GM12878 (cell line): ENCODE measurements at regions not wholly inside any gene's neighbourhood (a gene's known extent, or its start where the extent isn't known, plus 50 kb on each side); places are given as distances from the start of the nearest gene placed in this dataset.
"Not testable (repeated sequence)": the region's sequence is repeated elsewhere in the genome, so short reads cannot be mapped to it uniquely, and the experiment has no call there.

Experiments
- ATAC-seq: fragments of 200-7000 bp; cut with Tn5 transposase; 3 replicates; pipeline ENCODE4 v1.9.1; 2020; ENCODE audit warnings: mild to moderate bottlenecking, moderate library complexity
- BruUV-seq: library from RNA; stranded (reverse); fragments of 400-500 nt; replicated peaks from 2 replicates; lab custom pipeline; 2021; lab: Mats Ljungman, UMichigan
- CTCF ChIA-PET: fragments of 300-600 bp; sonication (Branson Sonifier 250); formaldehyde crosslinking; extraction: SDS; loops from one replicate; lab custom pipeline; 2021; ENCODE audit warnings: inconsistent platforms; lab: Yijun Ruan, JAX
- POLR2A ChIA-PET: fragments of 350-600 bp; formaldehyde crosslinking; extraction: SDS; loops from one replicate; lab custom pipeline; 2021; ENCODE audit warnings: inconsistent platforms; lab: Charles Lee
- RAD21 ChIA-PET: fragments of 300-600 bp; sonication (Branson Sonifier 250); formaldehyde crosslinking; loops from one replicate; lab custom pipeline; 2023; ENCODE audit warnings: antibody characterized with exemption; ENCODE audit not compliant: unreplicated experiment; lab: Charles Lee
- SMC1A ChIA-PET: fragments of 300-600 bp; sonication (Branson Sonifier 250); formaldehyde crosslinking; loops from one replicate; lab custom pipeline; 2023; ENCODE audit not compliant: unreplicated experiment, uncharacterized antibody; lab: Charles Lee
- DNase-seq: peaks from one replicate; pipeline ENCODE4 v3.0.0-alpha.2; 2011; ENCODE audit warnings: low read depth, low spot score
- FAIRE-seq: peaks from 3 replicates; lab custom pipeline; 2011; peaks lifted over from hg19 to GRCh38; lab: Jason Lieb, UNC
- H2AFZ ChIP-seq: 2 replicates; pipeline ENCODE4 v1.6.0; 2011; ENCODE audit warnings: low read depth, low read length, control low read depth; ENCODE audit not compliant: control insufficient read depth
- H3K27ac ChIP-seq: 2 replicates; pipeline ENCODE4 v1.5.1; 2011; ENCODE audit warnings: control low read depth; ENCODE audit not compliant: control insufficient read depth, insufficient read depth
- H3K27me3 ChIP-seq, 2 experiments: replicated peaks in 1 of 2; 2 replicates each; pipeline versions ENCODE4 v1.6.0 to v1.6.1; 2011; ENCODE audit warnings: low read length in 1 of 2; ENCODE audit not compliant: control insufficient read depth in 2 of 2, insufficient read depth in 2 of 2
- H3K36me3 ChIP-seq, 2 experiments: 2 replicates each; pipeline ENCODE4 v1.5.1; 2011; ENCODE audit warnings: low read length in 1 of 2; ENCODE audit not compliant: control insufficient read depth in 2 of 2, insufficient read depth in 2 of 2
- H3K4me1 ChIP-seq: 2 replicates; pipeline ENCODE4 v1.6.1; 2011; ENCODE audit warnings: mild to moderate bottlenecking, low read length, moderate library complexity, mixed read lengths; ENCODE audit not compliant: control insufficient read depth, insufficient read depth
- H3K4me2 ChIP-seq: 2 replicates; pipeline ENCODE4 v1.6.0; 2011; ENCODE audit warnings: control low read depth; ENCODE audit not compliant: control insufficient read depth, insufficient read depth
- H3K4me3 ChIP-seq: fragments of 200-600 bp; sonication (generic); 2 replicates; pipeline ENCODE4 v1.5.1; 2016
- H3K79me2 ChIP-seq: 2 replicates; pipeline ENCODE4 v1.6.0; 2011; ENCODE audit warnings: low read length; ENCODE audit not compliant: control insufficient read depth, insufficient read depth
- H3K9ac ChIP-seq: 2 replicates; pipeline ENCODE4 v1.8.0; 2011; ENCODE audit warnings: low read length, control low read depth, mixed read lengths; ENCODE audit not compliant: control insufficient read depth, insufficient read depth
- H3K9me3 ChIP-seq: replicated peaks from 3 replicates; pipeline ENCODE4 v1.5.1; 2011; ENCODE audit warnings: mild to moderate bottlenecking, low read length; ENCODE audit not compliant: control insufficient read depth, insufficient read depth
- H4K20me1 ChIP-seq: 2 replicates; pipeline ENCODE4 v1.6.0; 2011; ENCODE audit not compliant: control insufficient read depth, insufficient read depth
- IRF4 ChIP-seq: IDR thresholded peaks from 2 replicates; pipeline ENCODE4 v1.6.1; 2011; ENCODE audit warnings: low read depth, low read length
- NRF1 ChIP-seq: conservative IDR thresholded peaks from 2 replicates; pipeline ENCODE4 v1.6.1; 2011; ENCODE audit warnings: mild to moderate bottlenecking, low read depth, low read length, improper control_type of control experiment
- RAD21 ChIP-seq: IDR thresholded peaks from 2 replicates; pipeline ENCODE4 v1.6.1; 2011; ENCODE audit warnings: mild to moderate bottlenecking, low read depth, low read length, moderate library complexity; ENCODE audit not compliant: insufficient read depth
- SMC3 ChIP-seq: IDR thresholded peaks from 2 replicates; pipeline ENCODE4 v1.6.1; 2011; ENCODE audit warnings: low read length, improper control_type of control experiment, borderline replicate concordance
- whole genome bisulfite sequencing: methylation state at CpG from one replicate; pipeline ENCODE4 v1.1.6; 2016; ENCODE audit warnings: low lambda C conversion rate; ENCODE audit not compliant: insufficient replicate concordance, insufficient coverage; ENCODE audit errors: missing lambda C conversion rate; 5-methylcytosine and 5-hydroxymethylcytosine counted together
- in situ Hi-C: fragments of 300-500 bp; cut with MboI; formaldehyde crosslinking; loops from 9 replicates; pipeline ENCODE4 v1.14.3; 2018; ENCODE audit warnings: mixed read lengths
- intact Hi-C: fragments of 100-400 bp; cut with micrococcal nuclease; formaldehyde crosslinking; loops from one replicate; pipeline ENCODE4 v1.14.2; 2022; ENCODE audit not compliant: unreplicated experiment
- TF ChIP-seq, protein P1 (sequence below), 3 experiments: IDR thresholded peaks in 2 of 3; conservative IDR thresholded peaks in 1 of 3; 2 replicates each; pipeline ENCODE4 v1.5.1; 2011; ENCODE audit warnings: low read depth in 3 of 3, low read length in 3 of 3, mild to moderate bottlenecking in 3 of 3, control low read depth in 2 of 3, moderate library complexity in 2 of 3, inconsistent platforms in 1 of 3, mixed read lengths in 1 of 3; ENCODE audit not compliant: control insufficient read depth in 2 of 3, insufficient read depth in 1 of 3; ENCODE audit errors: extremely low read depth in 1 of 3
- TF ChIP-seq, protein P2 (sequence below): fragments of 450-650 bp; formaldehyde crosslinking; IDR thresholded peaks from 2 replicates; pipeline ENCODE4 v1.4.0; 2020; ENCODE audit warnings: mild to moderate bottlenecking, moderate library complexity
- TF ChIP-seq, protein P3 (sequence below): IDR thresholded peaks from 2 replicates; pipeline ENCODE4 v1.6.1; 2012; ENCODE audit warnings: low read depth, low read length, improper control_type of control experiment

DNA sequence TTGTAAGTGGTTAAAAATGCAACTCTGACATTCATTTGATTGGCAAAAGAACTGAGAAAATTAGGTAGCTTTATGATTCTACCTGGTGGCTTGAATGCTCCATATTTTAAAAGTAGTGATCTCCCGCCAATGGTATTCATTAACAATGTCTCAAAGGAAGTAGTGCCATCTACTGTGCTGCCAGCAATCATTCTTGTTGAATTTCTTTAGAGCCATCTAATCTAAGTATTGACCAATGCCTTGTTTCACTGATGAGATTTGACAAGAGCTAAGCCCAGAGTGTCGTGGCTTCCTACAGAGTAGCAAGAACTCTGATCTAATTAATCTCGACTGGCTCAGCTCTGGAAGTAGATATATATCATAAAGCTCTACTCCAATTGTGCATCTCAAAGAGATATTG lies 696.7 kb downstream of the C6orf118 start:
- in situ Hi-C loops (no loop called here), intact Hi-C loops (no loop called here)
- Histone ChIP-seq H3K4me1 (no peaks in the 10 kb centered on the region), H3K9ac (no peak overlapping the region), H2AFZ (no peak overlapping the region), H3K27ac (no peak overlapping the region), H3K4me2 (no peak overlapping the region), H3K9me3 (no peaks in the 10 kb centered on the region), H3K36me3 (no peaks in the 10 kb centered on the region), H4K20me1 (no peaks in the 10 kb centered on the region), H3K27me3 (no peaks in the 10 kb centered on the region), H3K79me2 (no peaks in the 10 kb centered on the region), H3K4me3 (no peak overlapping the region)
- SMC1A ChIA-PET, result interaction anchor here (0.7 to 1.4 kb wide), 7 partner anchors 9 to 513 kb away, joined by 3 to 4 read pairs (median 3); no protein-coding TSS in a partner anchor
- RAD21 ChIA-PET, result interaction anchor here (0.6 to 1.4 kb wide), 6 partner anchors 104 to 1251 kb away, joined by 3 to 4 read pairs (median 3); no protein-coding TSS in a partner anchor
- TF ChIP-seq, protein P1, sequence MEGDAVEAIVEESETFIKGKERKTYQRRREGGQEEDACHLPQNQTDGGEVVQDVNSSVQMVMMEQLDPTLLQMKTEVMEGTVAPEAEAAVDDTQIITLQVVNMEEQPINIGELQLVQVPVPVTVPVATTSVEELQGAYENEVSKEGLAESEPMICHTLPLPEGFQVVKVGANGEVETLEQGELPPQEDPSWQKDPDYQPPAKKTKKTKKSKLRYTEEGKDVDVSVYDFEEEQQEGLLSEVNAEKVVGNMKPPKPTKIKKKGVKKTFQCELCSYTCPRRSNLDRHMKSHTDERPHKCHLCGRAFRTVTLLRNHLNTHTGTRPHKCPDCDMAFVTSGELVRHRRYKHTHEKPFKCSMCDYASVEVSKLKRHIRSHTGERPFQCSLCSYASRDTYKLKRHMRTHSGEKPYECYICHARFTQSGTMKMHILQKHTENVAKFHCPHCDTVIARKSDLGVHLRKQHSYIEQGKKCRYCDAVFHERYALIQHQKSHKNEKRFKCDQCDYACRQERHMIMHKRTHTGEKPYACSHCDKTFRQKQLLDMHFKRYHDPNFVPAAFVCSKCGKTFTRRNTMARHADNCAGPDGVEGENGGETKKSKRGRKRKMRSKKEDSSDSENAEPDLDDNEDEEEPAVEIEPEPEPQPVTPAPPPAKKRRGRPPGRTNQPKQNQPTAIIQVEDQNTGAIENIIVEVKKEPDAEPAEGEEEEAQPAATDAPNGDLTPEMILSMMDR (IDR thresholded peaks at IDR 0.05 in 2 of 3, conservative IDR thresholded peaks at IDR 0.05 in 1 of 3; ENCODE audit: control insufficient read depth in 2 of 3, extremely low read depth in 1 of 3, insufficient read depth in 1 of 3, low read depth in 3 of 3, low read length in 3 of 3), result peak in 2 of 3 experiments; percentile 6 to 37; a peak in 2 of 6 replicates
- TF ChIP-seq SMC3, result peak; percentile 12; the same call in 1 of the 2 replicates
- TF ChIP-seq NRF1, result no peak
- no peak for TF ChIP-seq IRF4
- TF ChIP-seq, protein P2, sequence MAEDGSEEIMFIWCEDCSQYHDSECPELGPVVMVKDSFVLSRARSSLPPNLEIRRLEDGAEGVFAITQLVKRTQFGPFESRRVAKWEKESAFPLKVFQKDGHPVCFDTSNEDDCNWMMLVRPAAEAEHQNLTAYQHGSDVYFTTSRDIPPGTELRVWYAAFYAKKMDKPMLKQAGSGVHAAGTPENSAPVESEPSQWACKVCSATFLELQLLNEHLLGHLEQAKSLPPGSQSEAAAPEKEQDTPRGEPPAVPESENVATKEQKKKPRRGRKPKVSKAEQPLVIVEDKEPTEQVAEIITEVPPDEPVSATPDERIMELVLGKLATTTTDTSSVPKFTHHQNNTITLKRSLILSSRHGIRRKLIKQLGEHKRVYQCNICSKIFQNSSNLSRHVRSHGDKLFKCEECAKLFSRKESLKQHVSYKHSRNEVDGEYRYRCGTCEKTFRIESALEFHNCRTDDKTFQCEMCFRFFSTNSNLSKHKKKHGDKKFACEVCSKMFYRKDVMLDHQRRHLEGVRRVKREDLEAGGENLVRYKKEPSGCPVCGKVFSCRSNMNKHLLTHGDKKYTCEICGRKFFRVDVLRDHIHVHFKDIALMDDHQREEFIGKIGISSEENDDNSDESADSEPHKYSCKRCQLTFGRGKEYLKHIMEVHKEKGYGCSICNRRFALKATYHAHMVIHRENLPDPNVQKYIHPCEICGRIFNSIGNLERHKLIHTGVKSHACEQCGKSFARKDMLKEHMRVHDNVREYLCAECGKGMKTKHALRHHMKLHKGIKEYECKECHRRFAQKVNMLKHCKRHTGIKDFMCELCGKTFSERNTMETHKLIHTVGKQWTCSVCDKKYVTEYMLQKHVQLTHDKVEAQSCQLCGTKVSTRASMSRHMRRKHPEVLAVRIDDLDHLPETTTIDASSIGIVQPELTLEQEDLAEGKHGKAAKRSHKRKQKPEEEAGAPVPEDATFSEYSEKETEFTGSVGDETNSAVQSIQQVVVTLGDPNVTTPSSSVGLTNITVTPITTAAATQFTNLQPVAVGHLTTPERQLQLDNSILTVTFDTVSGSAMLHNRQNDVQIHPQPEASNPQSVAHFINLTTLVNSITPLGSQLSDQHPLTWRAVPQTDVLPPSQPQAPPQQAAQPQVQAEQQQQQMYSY (CRISPR knock-in tag), result no peak
- TF ChIP-seq, protein P3, sequence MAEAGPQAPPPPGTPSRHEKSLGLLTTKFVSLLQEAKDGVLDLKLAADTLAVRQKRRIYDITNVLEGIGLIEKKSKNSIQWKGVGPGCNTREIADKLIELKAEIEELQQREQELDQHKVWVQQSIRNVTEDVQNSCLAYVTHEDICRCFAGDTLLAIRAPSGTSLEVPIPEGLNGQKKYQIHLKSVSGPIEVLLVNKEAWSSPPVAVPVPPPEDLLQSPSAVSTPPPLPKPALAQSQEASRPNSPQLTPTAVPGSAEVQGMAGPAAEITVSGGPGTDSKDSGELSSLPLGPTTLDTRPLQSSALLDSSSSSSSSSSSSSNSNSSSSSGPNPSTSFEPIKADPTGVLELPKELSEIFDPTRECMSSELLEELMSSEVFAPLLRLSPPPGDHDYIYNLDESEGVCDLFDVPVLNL, result peak; percentile 85
- peak; percentile 43 for TF ChIP-seq RAD21
- FAIRE-seq, result no peak
- WGBS, result 2% methylated on average over 3 of the region's 3 CpGs
- POLR2A ChIA-PET, result no interaction called here
- ATAC-seq, result peak; percentile 63
- DNase-seq, result no peak
- CTCF ChIA-PET, result interaction anchor here (0.9 to 1.4 kb wide), 7 partner anchors 8 to 280 kb away, joined by 3 read pairs; no protein-coding TSS in a partner anchor
- BruUV-seq, result no TSS peak

DNA sequence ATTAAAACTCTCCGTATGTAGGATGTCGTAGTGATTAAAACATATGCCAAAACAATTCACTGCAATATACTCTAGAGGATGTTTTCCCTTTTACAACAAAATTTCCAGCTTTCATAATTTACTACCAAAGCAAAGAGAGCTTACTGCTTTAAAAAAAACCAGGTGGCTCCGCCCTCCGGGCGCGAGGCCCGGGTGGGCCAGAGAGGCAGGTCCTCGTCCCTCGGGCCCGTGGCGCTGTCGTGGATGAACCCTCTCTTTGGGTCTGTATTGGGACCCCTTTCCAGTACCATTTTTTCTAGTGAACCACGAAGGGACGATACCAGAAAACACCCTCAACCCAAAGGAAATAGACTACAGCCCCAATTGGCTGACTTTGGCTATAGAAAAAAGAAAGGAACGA lies 698.5 kb downstream of the C6orf118 start:
- FAIRE-seq, CTCF ChIA-PET, intact Hi-C loops, H3K27ac ChIP-seq, H3K9ac ChIP-seq, H3K4me3 ChIP-seq, H3K9me3 ChIP-seq, H4K20me1 ChIP-seq, H3K36me3 ChIP-seq, in situ Hi-C loops, H2AFZ ChIP-seq, ATAC-seq, BruUV-seq, DNase-seq, H3K4me2 ChIP-seq, H3K4me1 ChIP-seq, H3K79me2 ChIP-seq, H3K27me3 ChIP-seq: not testable (repeated sequence)
- POLR2A ChIA-PET, result interaction anchor here (0.6 to 0.7 kb wide), 2 partner anchors 11 to 75 kb away, joined by 4 to 5 read pairs; no protein-coding TSS in a partner anchor
- 24% methylated on average over 15 of the region's 15 CpGs for WGBS
- RAD21 ChIA-PET, result interaction anchor here (1.5 kb wide), 1 partner anchor 79 kb away, joined by 3 read pairs; no protein-coding TSS in a partner anchor
- SMC1A ChIA-PET, result interaction anchor here (1.0 kb wide), 3 partner anchors 58 to 326 kb away, joined by 3 to 5 read pairs (median 3); no protein-coding TSS in a partner anchor
